Activated T-helper 17 cell treated with anti-CD3 and anti-CD28 coated beads, Interleukin-2, amount 50 U/mL, for 72 hours (primary cell): ENCODE measurements at regions not wholly inside any gene's neighbourhood (a gene's known extent, or its start where the extent isn't known, plus 50 kb on each side); places are given as distances from the start of the nearest gene placed in this dataset.
"Not testable (repeated sequence)": the region's sequence is repeated elsewhere in the genome, so short reads cannot be mapped to it uniquely, and the experiment has no call there.

ENCODE experiments used
- ATAC-seq: fragments of 150-1000 bp; cut with Tn5 transposase; replicated peaks from 2 replicates; pipeline ENCODE4 v1.10.0; 2021; ENCODE audit warnings: mild to moderate bottlenecking, moderate library complexity
- H3K27ac Mint-ChIP-seq: one replicate; pipeline ENCODE4 v1.8.0; 2022; ENCODE audit warnings: mixed read lengths
- H3K27me3 Mint-ChIP-seq: one replicate; pipeline ENCODE4 v1.8.0; 2022; ENCODE audit warnings: mixed read lengths
- H3K36me3 Mint-ChIP-seq: one replicate; pipeline ENCODE4 v1.8.0; 2022; ENCODE audit warnings: low read depth, mild to moderate bottlenecking, mixed read lengths
- H3K4me1 Mint-ChIP-seq: one replicate; pipeline ENCODE4 v1.8.0; 2022; ENCODE audit warnings: mixed read lengths
- H3K4me3 Mint-ChIP-seq: one replicate; pipeline ENCODE4 v1.8.0; 2022; ENCODE audit warnings: mild to moderate bottlenecking, mixed read lengths
- H3K9me3 Mint-ChIP-seq: one replicate; pipeline ENCODE4 v1.8.0; 2022; ENCODE audit warnings: mixed read lengths

- H3K9me3 Mint-ChIP-seq, ATAC-seq, H3K27ac Mint-ChIP-seq, H3K4me1 Mint-ChIP-seq, H3K36me3 Mint-ChIP-seq, H3K4me3 Mint-ChIP-seq: not testable (repeated sequence)
- H3K27me3 Mint-ChIP-seq = peaks cover 14% of the 10 kb centered on the region
These were observed 195.1 kb downstream of the GPAT3 start for GRCh38 chr4:83730958-83731357.

- H3K9me3 Mint-ChIP-seq = no peaks in the 10 kb centered on the region
- no peak overlapping the region for H3K27ac Mint-ChIP-seq
- H3K4me1 Mint-ChIP-seq = no peaks in the 10 kb centered on the region
- no peaks in the 10 kb centered on the region for H3K36me3 Mint-ChIP-seq
- H3K27me3 Mint-ChIP-seq = peaks cover 14% of the 10 kb centered on the region
- ATAC-seq = no peak
- H3K4me3 Mint-ChIP-seq = no peak overlapping the region
These were observed 192.3 kb downstream of the GPAT3 start for GRCh38 chr4:83728191-83728590.

- Mint-ChIP-seq H3K27ac (no peak overlapping the region), H3K4me3 (no peak overlapping the region), H3K4me1 (no peaks in the 10 kb centered on the region), H3K27me3 (peaks cover 24% of the 10 kb centered on the region), H3K36me3 (no peaks in the 10 kb centered on the region), H3K9me3 (no peaks in the 10 kb centered on the region)
- no peak for ATAC-seq
These were observed 189.6 kb downstream of the GPAT3 start for GRCh38 chr4:83725336-83726085.

- no peak for ATAC-seq
- no peaks in the 10 kb centered on the region for H3K9me3 Mint-ChIP-seq
- no peak overlapping the region for H3K4me3 Mint-ChIP-seq
- peaks cover 24% of the 10 kb centered on the region for H3K27me3 Mint-ChIP-seq
- H3K36me3 Mint-ChIP-seq = no peaks in the 10 kb centered on the region
- no peak overlapping the region for H3K27ac Mint-ChIP-seq
- no peaks in the 10 kb centered on the region for H3K4me1 Mint-ChIP-seq
These were observed 188.8 kb downstream of the GPAT3 start for GRCh38 chr4:83724485-83725335.

GRCh38 chr4:83723609-83724008 is 187.7 kb downstream of the GPAT3 start:
- no peaks in the 10 kb centered on the region for H3K9me3 Mint-ChIP-seq
- H3K36me3 Mint-ChIP-seq = no peaks in the 10 kb centered on the region
- H3K27me3 Mint-ChIP-seq = peaks cover 24% of the 10 kb centered on the region
- no peak overlapping the region for H3K27ac Mint-ChIP-seq
- no peaks in the 10 kb centered on the region for H3K4me1 Mint-ChIP-seq
- no peak for ATAC-seq
- H3K4me3 Mint-ChIP-seq = no peak overlapping the region

- ATAC-seq = no peak
- Mint-ChIP-seq H3K4me1 (no peaks in the 10 kb centered on the region), H3K4me3 (no peak overlapping the region), H3K27me3 (peaks cover 26% of the 10 kb centered on the region), H3K36me3 (no peaks in the 10 kb centered on the region), H3K27ac (no peak overlapping the region), H3K9me3 (no peaks in the 10 kb centered on the region)
These were observed 186.9 kb downstream of the GPAT3 start for GRCh38 chr4:83722730-83723269.

GRCh38 chr4:83716874-83717273 is 181.0 kb downstream of the GPAT3 start:
- no peaks in the 10 kb centered on the region for H3K9me3 Mint-ChIP-seq
- no peak for ATAC-seq

GRCh38 chr4:83712890-83713289 is 177.0 kb downstream of the GPAT3 start:
- Mint-ChIP-seq H3K4me1 (no peaks in the 10 kb centered on the region), H3K27me3 (peaks cover 9% of the 10 kb centered on the region), H3K36me3 (no peaks in the 10 kb centered on the region), H3K4me3 (no peak overlapping the region), H3K27ac (no peak overlapping the region), H3K9me3 (no peaks in the 10 kb centered on the region)
- no peak for ATAC-seq

More at GRCh38 chr4:83716874-83717273, 181.0 kb downstream of the GPAT3 start:
- H3K4me1 Mint-ChIP-seq = no peaks in the 10 kb centered on the region
- H3K4me3 Mint-ChIP-seq = no peak overlapping the region
- no peak overlapping the region for H3K27ac Mint-ChIP-seq
- no peaks in the 10 kb centered on the region for H3K36me3 Mint-ChIP-seq
- H3K27me3 Mint-ChIP-seq = peaks cover 13% of the 10 kb centered on the region

- no peaks in the 10 kb centered on the region for H3K36me3 Mint-ChIP-seq
- no peaks in the 10 kb centered on the region for H3K9me3 Mint-ChIP-seq
- no peak overlapping the region for H3K4me3 Mint-ChIP-seq
- no peaks in the 10 kb centered on the region for H3K4me1 Mint-ChIP-seq
- ATAC-seq = no peak
- no peak overlapping the region for H3K27ac Mint-ChIP-seq
- H3K27me3 Mint-ChIP-seq = peaks cover 17% of the 10 kb centered on the region
These were observed 173.7 kb downstream of the GPAT3 start for GRCh38 chr4:83709627-83710026.

GRCh38 chr4:83708500-83709175 is 172.7 kb downstream of the GPAT3 start:
- peaks cover 17% of the 10 kb centered on the region for H3K27me3 Mint-ChIP-seq

GRCh38 chr4:83704786-83705185 is 168.9 kb downstream of the GPAT3 start:
- Mint-ChIP-seq H3K4me3 (no peak overlapping the region), H3K27me3 (peaks cover 18% of the 10 kb centered on the region), H3K27ac (no peak overlapping the region), H3K4me1 (no peaks in the 10 kb centered on the region), H3K36me3 (no peaks in the 10 kb centered on the region), H3K9me3 (peaks cover 6% of the 10 kb centered on the region)
- ATAC-seq = no peak

More at GRCh38 chr4:83708500-83709175, 172.7 kb downstream of the GPAT3 start:
- no peaks in the 10 kb centered on the region for H3K4me1 Mint-ChIP-seq
- no peaks in the 10 kb centered on the region for H3K9me3 Mint-ChIP-seq
- ATAC-seq = no peak
- H3K27ac Mint-ChIP-seq = no peak overlapping the region
- no peaks in the 10 kb centered on the region for H3K36me3 Mint-ChIP-seq
- no peak overlapping the region for H3K4me3 Mint-ChIP-seq

- Mint-ChIP-seq H3K9me3 (peaks cover 6% of the 10 kb centered on the region), H3K27ac (no peak overlapping the region), H3K4me1 (no peaks in the 10 kb centered on the region), H3K27me3 (peaks cover 21% of the 10 kb centered on the region), H3K36me3 (no peaks in the 10 kb centered on the region), H3K4me3 (no peak overlapping the region)
- ATAC-seq = no peak
These were observed 167.8 kb downstream of the GPAT3 start for GRCh38 chr4:83703752-83704151.

GRCh38 chr4:83701041-83701440 is 165.1 kb downstream of the GPAT3 start:
- H3K9me3 Mint-ChIP-seq = peaks cover 6% of the 10 kb centered on the region
- no peaks in the 10 kb centered on the region for H3K4me1 Mint-ChIP-seq
- no peak overlapping the region for H3K4me3 Mint-ChIP-seq
- H3K27me3 Mint-ChIP-seq = peaks cover 11% of the 10 kb centered on the region
- H3K36me3 Mint-ChIP-seq = no peaks in the 10 kb centered on the region
- no peak for ATAC-seq
- no peak overlapping the region for H3K27ac Mint-ChIP-seq

GRCh38 chr4:83699358-83699757 is 163.4 kb downstream of the GPAT3 start:
- peaks cover 16% of the 10 kb centered on the region for H3K27me3 Mint-ChIP-seq
- H3K4me3 Mint-ChIP-seq = no peak overlapping the region
- H3K4me1 Mint-ChIP-seq = no peaks in the 10 kb centered on the region
- H3K27ac Mint-ChIP-seq = no peak overlapping the region
- no peak for ATAC-seq
- no peaks in the 10 kb centered on the region for H3K36me3 Mint-ChIP-seq
- peaks cover 6% of the 10 kb centered on the region for H3K9me3 Mint-ChIP-seq
